Naive thymus-derived CD8-positive, alpha-beta T cell (primary cell): ENCODE measurements at regions not wholly inside any gene's neighbourhood (a gene's known extent, or its start where the extent isn't known, plus 50 kb on each side); places are given as distances from the start of the nearest gene placed in this dataset.
A peak's percentile ranks its signal among the peaks of the same experiment; 100 is the strongest.

Source experiments
- ATAC-seq, 2 donors: fragments of 150-1000 bp; cut with Tn5 transposase in 1 of 2; sonication (Bioruptor Pico), chemical (Tn5 transposase) in 1 of 2; 1 replicate in 1 of 2; 2 replicates in 1 of 2; pipeline ENCODE4 v1.10.0; 2021; ENCODE audit warnings: mild to moderate bottlenecking in 2 of 2, moderate library complexity in 2 of 2
- POLR2A ChIA-PET: fragments of 350-600 bp; sonication (Branson Sonifier 250); formaldehyde crosslinking; loops from one replicate; lab custom pipeline; 2021; ENCODE audit warnings: antibody characterized with exemption; lab: Charles Lee
- DNase-seq, 10 donors: peaks; one replicate each; pipeline versions ENCODE4 v3.0.0 to v3.0.0-alpha.2; 2020 to 2022
- H3K27ac Mint-ChIP-seq, 10 donors: one replicate each; pipeline ENCODE4 v1.8.0; 2020 to 2022; ENCODE audit warnings: mild to moderate bottlenecking in 10 of 10, mixed read lengths in 10 of 10, moderate library complexity in 4 of 10, inconsistent platforms in 1 of 10
- H3K27me3 Mint-ChIP-seq, 5 donors: one replicate each; pipeline ENCODE4 v1.8.0; 2021 to 2022; ENCODE audit warnings: mixed read lengths in 5 of 5
- H3K36me3 Mint-ChIP-seq, 3 donors: one replicate each; pipeline ENCODE4 v1.8.0; 2020 to 2022; ENCODE audit warnings: mixed read lengths in 3 of 3, mild to moderate bottlenecking in 2 of 3, inconsistent platforms in 1 of 3
- H3K4me1 Mint-ChIP-seq, 4 donors: one replicate each; pipeline ENCODE4 v1.8.0; 2021 to 2022; ENCODE audit warnings: mixed read lengths in 4 of 4
- H3K4me3 Mint-ChIP-seq, 10 donors: one replicate each; pipeline ENCODE4 v1.8.0; 2020 to 2022; ENCODE audit warnings: mild to moderate bottlenecking in 10 of 10, mixed read lengths in 10 of 10, moderate library complexity in 6 of 10, inconsistent platforms in 1 of 10
- H3K9me3 Mint-ChIP-seq, 9 donors: one replicate each; pipeline ENCODE4 v1.8.0; 2020 to 2022; ENCODE audit warnings: mixed read lengths in 9 of 9, mild to moderate bottlenecking in 3 of 9, inconsistent platforms in 1 of 9, moderate library complexity in 1 of 9

DNA sequence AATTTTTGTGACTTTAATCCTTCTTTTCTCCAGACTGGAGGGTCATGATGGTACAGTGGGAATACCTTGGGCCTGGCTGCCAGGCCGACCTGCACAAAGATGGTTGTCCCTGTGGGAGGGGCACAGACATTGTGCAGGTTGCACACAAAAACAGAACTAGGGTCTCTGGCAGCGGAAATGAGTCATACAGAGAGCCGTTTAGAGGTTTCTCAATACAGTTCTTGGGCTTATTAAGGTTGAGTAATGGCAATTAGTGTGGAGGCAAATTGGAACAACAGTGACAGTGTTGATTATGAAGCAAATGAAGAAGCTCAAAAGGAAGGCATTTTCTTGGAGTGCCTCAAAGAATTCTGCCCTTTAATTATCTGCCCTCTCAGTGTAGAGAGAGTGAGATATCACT lies 173.6 kb downstream of the TENT4A start:
- H3K4me3 Mint-ChIP-seq = no peak overlapping the region
- ATAC-seq (no peak), DNase-seq (no peak)
- H3K36me3 Mint-ChIP-seq = peaks cover 0 to 37% (median 2%) of the 10 kb centered on the region in 3 donors
- H3K27ac Mint-ChIP-seq = no peak overlapping the region
- no peaks in the 10 kb centered on the region for H3K4me1 Mint-ChIP-seq
- peaks cover 0 to 4% (median 0%) of the 10 kb centered on the region in 5 donors for H3K27me3 Mint-ChIP-seq
- H3K9me3 Mint-ChIP-seq = peaks cover 0 to 54% (median 31%) of the 10 kb centered on the region in 9 donors
- POLR2A ChIA-PET = no interaction called here

GRCh38 chr5:6889030-6889429 lies 175.8 kb downstream of the TENT4A start:
- Mint-ChIP-seq H3K36me3 (peaks cover 0 to 37% (median 2%) of the 10 kb centered on the region in 3 donors), H3K9me3 (peaks cover 0 to 54% (median 34%) of the 10 kb centered on the region in 9 donors), H3K4me3 (no peak overlapping the region), H3K27me3 (peaks cover 0 to 14% (median 0%) of the 10 kb centered on the region in 5 donors), H3K27ac (no peak overlapping the region), H3K4me1 (peaks cover 0 to 2% (median 0%) of the 10 kb centered on the region in 4 donors)
- POLR2A ChIA-PET = no interaction called here
- ATAC-seq (no peak), DNase-seq (no peak)

- no peak for DNase-seq
- Mint-ChIP-seq H3K4me1 (no peaks in the 10 kb centered on the region), H3K9me3 (peaks cover 0 to 11% (median 4%) of the 10 kb centered on the region in 9 donors), H3K36me3 (no peaks in the 10 kb centered on the region), H3K27me3 (peaks cover 0 to 5% (median 0%) of the 10 kb centered on the region in 5 donors), H3K4me3 (no peak overlapping the region), H3K27ac (no peak overlapping the region)
- POLR2A ChIA-PET = no interaction called here
- ATAC-seq = no peak
Measured at GRCh38 chr5:6899221-6899620, 186.0 kb downstream of the TENT4A start.

DNA sequence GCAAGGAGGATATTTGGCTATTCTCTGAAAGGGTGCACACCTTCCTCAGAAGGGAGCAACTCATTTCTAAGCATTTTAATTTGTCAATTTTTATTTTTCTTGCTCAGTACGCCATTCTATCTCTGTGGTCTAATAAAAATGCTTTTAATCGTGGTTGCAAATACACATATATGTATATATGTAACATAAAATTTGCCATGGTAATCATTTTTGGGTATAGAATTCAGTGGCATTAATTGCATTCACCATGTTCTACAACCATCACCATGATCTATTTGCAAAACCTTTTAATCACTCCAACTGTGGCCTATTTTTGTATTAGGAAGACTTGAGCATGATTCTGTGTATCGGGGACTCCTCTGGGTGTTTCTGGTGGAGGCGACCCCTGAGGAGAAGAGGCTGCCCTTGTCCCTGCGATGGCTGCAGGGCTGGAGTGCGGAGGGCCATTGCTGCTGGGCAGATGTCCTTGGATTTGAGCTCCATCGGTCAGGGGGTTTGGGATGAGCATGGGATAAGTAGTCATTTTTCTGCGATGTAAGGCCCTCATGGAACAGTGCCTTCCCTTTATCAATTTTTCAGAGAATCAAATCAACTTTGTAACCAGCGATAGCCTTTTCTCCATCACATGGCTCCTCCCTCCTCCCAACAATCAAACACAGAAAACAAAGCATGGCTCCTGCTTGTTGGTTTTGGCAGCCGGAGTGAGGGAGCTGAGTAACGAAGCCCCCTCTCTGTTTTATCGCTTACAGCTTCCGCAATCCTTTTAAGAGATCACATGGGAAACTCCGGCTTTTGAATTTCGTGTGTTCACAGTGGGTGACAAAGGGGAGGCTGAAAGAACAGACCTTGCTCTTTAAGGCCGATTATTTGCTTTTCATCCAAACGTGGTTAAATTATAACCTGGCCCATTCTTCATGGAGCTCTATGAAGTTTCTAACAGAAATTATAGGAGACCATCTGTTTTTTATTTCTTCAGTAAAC lies 187.3 kb downstream of the TENT4A start:
- Mint-ChIP-seq H3K4me1 (no peaks in the 10 kb centered on the region), H3K27ac (peak overlapping the region in 1 of 10 donors; percentile 10), H3K9me3 (peaks cover 0 to 11% (median 2%) of the 10 kb centered on the region in 9 donors), H3K36me3 (no peaks in the 10 kb centered on the region), H3K27me3 (peaks cover 0 to 5% (median 0%) of the 10 kb centered on the region in 5 donors), H3K4me3 (no peak overlapping the region)
- POLR2A ChIA-PET = no interaction called here
- ATAC-seq (no peak), DNase-seq (no peak)

DNA sequence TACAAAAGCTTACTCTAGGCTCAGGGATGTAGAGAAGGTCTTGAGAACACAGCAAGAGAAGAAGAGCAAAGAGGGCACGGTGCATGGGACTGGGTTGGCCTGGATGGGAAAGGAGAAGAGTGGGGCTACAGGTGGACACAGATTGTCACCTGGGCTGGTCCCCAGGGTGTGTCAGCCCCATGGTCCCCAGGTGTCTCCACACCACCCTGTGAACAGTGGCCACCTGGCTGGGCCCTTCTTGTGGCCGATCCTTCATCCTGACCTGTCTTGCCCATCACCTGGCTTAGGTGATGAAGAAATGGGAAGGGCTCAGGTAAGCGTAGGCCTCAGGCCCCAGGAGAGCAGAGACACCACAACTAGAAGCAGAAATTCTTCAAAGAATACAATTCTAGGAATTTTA lies 188.9 kb downstream of the TENT4A start:
- no peak for ATAC-seq
- POLR2A ChIA-PET = no interaction called here
- no peaks in the 10 kb centered on the region for H3K36me3 Mint-ChIP-seq
- H3K27me3 Mint-ChIP-seq = peaks cover 0 to 1% (median 0%) of the 10 kb centered on the region in 5 donors
- no peak overlapping the region for H3K4me3 Mint-ChIP-seq
- H3K4me1 Mint-ChIP-seq = no peaks in the 10 kb centered on the region
- H3K27ac Mint-ChIP-seq = no peak overlapping the region
- peaks cover 0 to 11% (median 1%) of the 10 kb centered on the region in 9 donors for H3K9me3 Mint-ChIP-seq
- DNase-seq = no peak

DNA sequence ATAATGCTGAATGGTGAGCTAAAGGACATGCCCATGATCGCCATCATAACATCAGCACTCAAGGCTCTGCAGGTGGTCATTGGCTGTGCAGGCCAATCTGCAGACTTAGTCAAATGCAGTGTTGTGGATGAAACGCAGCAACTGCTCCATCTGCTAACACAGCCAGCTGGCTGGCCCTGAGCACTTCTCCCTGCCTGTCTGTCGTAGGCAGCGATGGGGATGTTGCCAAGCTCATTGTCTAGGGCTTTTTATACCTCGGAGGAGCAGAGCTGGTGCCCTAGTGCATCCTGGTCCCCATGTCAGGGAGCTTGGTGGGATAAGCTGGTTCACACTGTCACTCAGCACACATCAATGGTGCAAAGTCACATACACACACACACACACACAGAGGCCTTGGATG lies 189.4 kb downstream of the TENT4A start:
- no peak for ATAC-seq
- POLR2A ChIA-PET = no interaction called here
- no peak for DNase-seq
- no peaks in the 10 kb centered on the region for H3K4me1 Mint-ChIP-seq
- no peak overlapping the region for H3K27ac Mint-ChIP-seq
- H3K9me3 Mint-ChIP-seq = peaks cover 0 to 7% (median 0%) of the 10 kb centered on the region in 9 donors
- H3K36me3 Mint-ChIP-seq = no peaks in the 10 kb centered on the region
- no peak overlapping the region for H3K4me3 Mint-ChIP-seq
- H3K27me3 Mint-ChIP-seq = peaks cover 0 to 6% (median 0%) of the 10 kb centered on the region in 5 donors

- Mint-ChIP-seq H3K4me3 (no peak overlapping the region), H3K27ac (no peak overlapping the region), H3K27me3 (peaks cover 0 to 12% (median 0%) of the 10 kb centered on the region in 5 donors), H3K4me1 (no peaks in the 10 kb centered on the region), H3K9me3 (peaks cover 0 to 5% (median 0%) of the 10 kb centered on the region in 9 donors), H3K36me3 (no peaks in the 10 kb centered on the region)
- DNase-seq = no peak
- ATAC-seq = no peak
- POLR2A ChIA-PET = no interaction called here
Measured at GRCh38 chr5:6903934-6904333, 190.7 kb downstream of the TENT4A start.

DNA sequence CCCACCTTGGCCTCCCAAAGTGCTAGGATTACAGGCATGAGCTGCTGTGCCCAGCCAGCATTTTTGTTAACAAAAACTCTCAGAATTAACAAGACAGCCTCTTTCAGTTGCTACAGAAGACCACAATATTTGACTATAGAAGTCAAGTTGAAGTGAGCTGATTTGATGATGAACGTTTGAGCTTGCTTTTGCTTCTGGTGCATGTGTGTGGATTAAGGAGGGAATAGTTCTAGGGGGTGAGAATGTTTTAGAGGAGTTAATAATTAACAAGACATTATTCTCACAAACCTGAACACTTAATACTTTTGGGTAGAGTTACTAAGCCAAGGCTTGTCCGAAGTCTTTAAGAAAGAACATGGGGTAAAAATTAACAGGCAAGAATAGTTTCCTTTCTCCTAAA lies 191.6 kb downstream of the TENT4A start:
- DNase-seq (no peak), ATAC-seq (no peak)
- Mint-ChIP-seq H3K27ac (no peak overlapping the region), H3K36me3 (no peaks in the 10 kb centered on the region), H3K4me3 (no peak overlapping the region), H3K4me1 (no peaks in the 10 kb centered on the region), H3K9me3 (peaks cover 0 to 5% (median 0%) of the 10 kb centered on the region in 9 donors), H3K27me3 (peaks cover 0 to 12% (median 2%) of the 10 kb centered on the region in 5 donors)
- POLR2A ChIA-PET = no interaction called here

GRCh38 chr5:6905423-6905822 lies 192.2 kb downstream of the TENT4A start:
- Mint-ChIP-seq H3K27me3 (peaks cover 0 to 12% (median 2%) of the 10 kb centered on the region in 5 donors), H3K4me1 (no peaks in the 10 kb centered on the region), H3K9me3 (peaks cover 0 to 5% (median 0%) of the 10 kb centered on the region in 9 donors), H3K36me3 (no peaks in the 10 kb centered on the region), H3K4me3 (no peak overlapping the region), H3K27ac (no peak overlapping the region)
- no peak for ATAC-seq
- no peak for DNase-seq
- POLR2A ChIA-PET = no interaction called here

DNA sequence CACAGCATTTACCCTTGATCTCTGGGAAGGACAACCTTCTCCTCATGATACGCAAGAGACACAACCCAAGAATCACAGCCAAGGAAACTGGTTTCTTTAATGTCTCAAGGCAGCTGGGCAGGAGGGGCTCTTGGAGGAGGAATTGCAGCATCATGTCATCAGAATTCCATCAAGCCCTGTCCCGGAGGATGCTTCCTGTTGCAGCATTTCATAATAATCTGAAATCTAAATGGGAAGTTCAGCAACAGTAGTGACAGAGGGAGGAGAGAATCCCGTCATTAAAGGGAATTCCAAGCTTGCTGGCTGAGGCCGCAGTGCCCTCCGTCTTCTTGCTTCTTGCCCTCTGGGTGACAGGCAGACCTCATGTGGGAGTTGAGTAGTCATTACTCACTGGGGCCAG lies 192.7 kb downstream of the TENT4A start:
- Mint-ChIP-seq H3K4me1 (no peaks in the 10 kb centered on the region), H3K27ac (no peak overlapping the region), H3K27me3 (peaks cover 0 to 12% (median 2%) of the 10 kb centered on the region in 5 donors), H3K36me3 (no peaks in the 10 kb centered on the region), H3K9me3 (peaks cover 0 to 5% (median 0%) of the 10 kb centered on the region in 9 donors), H3K4me3 (no peak overlapping the region)
- POLR2A ChIA-PET = no interaction called here
- ATAC-seq (no peak), DNase-seq (no peak)

GRCh38 chr5:6907320-6907918 lies 194.2 kb downstream of the TENT4A start:
- Mint-ChIP-seq H3K9me3 (peaks cover 0 to 5% (median 0%) of the 10 kb centered on the region in 9 donors), H3K27ac (no peak overlapping the region), H3K4me1 (no peaks in the 10 kb centered on the region), H3K4me3 (no peak overlapping the region), H3K27me3 (peaks cover 0 to 19% (median 6%) of the 10 kb centered on the region in 5 donors), H3K36me3 (no peaks in the 10 kb centered on the region)
- DNase-seq = no peak
- ATAC-seq = no peak
- POLR2A ChIA-PET = no interaction called here

DNA sequence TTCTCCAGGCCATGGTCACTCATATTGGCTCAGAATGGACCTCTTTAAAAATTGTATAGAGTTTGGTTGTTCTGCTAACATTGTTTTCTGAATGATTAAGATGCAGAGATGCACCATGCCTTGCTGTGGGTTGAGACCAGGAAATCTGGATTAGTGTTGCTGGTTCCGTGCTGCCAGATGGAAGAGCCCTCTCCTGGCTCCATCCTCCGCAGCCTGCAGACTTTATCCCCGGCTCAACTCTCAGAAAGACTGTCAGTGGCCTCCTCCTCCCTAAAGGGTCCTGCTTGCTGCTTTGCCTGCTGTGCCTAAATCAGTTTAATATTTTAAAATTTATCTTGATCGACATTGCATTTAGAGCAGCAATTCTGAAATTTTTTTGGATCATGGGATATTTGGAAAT lies 196.7 kb downstream of the TENT4A start:
- Mint-ChIP-seq H3K4me1 (no peaks in the 10 kb centered on the region), H3K9me3 (peaks cover 0 to 5% (median 0%) of the 10 kb centered on the region in 9 donors), H3K27ac (no peak overlapping the region), H3K27me3 (peaks cover 3 to 32% (median 10%) of the 10 kb centered on the region in 5 donors), H3K4me3 (no peak overlapping the region), H3K36me3 (no peaks in the 10 kb centered on the region)
- ATAC-seq = no peak
- POLR2A ChIA-PET = no interaction called here
- no peak for DNase-seq

GRCh38 chr5:6910950-6911349 lies 197.7 kb downstream of the TENT4A start:
- no peak overlapping the region for H3K27ac Mint-ChIP-seq
- DNase-seq (no peak), ATAC-seq (no peak)
- no peaks in the 10 kb centered on the region for H3K4me1 Mint-ChIP-seq
- POLR2A ChIA-PET = no interaction called here
- no peaks in the 10 kb centered on the region for H3K36me3 Mint-ChIP-seq
- H3K27me3 Mint-ChIP-seq = peaks cover 8 to 39% (median 13%) of the 10 kb centered on the region in 5 donors
- peaks cover 0 to 8% (median 0%) of the 10 kb centered on the region in 9 donors for H3K9me3 Mint-ChIP-seq
- H3K4me3 Mint-ChIP-seq = no peak overlapping the region
